Fibroblast of lung (primary cell): ENCODE measurements at regions not wholly inside any gene's neighbourhood (a gene's known extent, or its start where the extent isn't known, plus 50 kb on each side); places are given as distances from the start of the nearest gene placed in this dataset.

ENCODE experiments used
- EZH2 ChIP-seq: IDR thresholded peaks from 2 replicates; pipeline ENCODE4 v1.5.1; 2012; ENCODE audit warnings: low read length, control low read depth, mild to moderate bottlenecking; ENCODE audit errors: missing control alignments
- TF ChIP-seq, protein P1 (sequence below), 2 donors: IDR thresholded peaks in 1 of 2; conservative IDR thresholded peaks in 1 of 2; 1 replicate in 1 of 2; 2 replicates in 1 of 2; pipeline ENCODE4 v1.5.1; 2011 to 2012; ENCODE audit warnings: low read length in 2 of 2, control low read depth in 1 of 2, inconsistent platforms in 1 of 2, low read depth in 1 of 2, mild to moderate bottlenecking in 1 of 2

DNA sequence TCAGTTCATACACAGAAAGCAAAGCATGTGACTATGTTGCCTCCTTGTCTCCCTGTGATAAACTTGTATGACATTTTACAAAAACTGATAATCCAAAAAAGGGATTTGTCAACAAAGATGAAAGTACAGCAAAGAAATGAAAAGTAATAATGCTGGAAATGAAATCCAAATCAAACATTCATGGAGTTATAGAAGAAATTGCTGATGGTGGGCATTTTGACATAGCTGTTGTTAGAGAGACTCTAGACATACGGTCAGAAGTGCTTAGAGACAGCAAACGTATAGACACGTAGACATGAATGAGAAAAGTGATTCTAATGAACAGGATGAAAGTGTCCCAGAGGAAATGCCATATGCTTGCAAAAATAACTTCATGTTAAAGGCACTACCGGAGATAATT is 186.9 kb upstream of the RGMB start:
- no peak for TF ChIP-seq EZH2
- TF ChIP-seq, protein P1, sequence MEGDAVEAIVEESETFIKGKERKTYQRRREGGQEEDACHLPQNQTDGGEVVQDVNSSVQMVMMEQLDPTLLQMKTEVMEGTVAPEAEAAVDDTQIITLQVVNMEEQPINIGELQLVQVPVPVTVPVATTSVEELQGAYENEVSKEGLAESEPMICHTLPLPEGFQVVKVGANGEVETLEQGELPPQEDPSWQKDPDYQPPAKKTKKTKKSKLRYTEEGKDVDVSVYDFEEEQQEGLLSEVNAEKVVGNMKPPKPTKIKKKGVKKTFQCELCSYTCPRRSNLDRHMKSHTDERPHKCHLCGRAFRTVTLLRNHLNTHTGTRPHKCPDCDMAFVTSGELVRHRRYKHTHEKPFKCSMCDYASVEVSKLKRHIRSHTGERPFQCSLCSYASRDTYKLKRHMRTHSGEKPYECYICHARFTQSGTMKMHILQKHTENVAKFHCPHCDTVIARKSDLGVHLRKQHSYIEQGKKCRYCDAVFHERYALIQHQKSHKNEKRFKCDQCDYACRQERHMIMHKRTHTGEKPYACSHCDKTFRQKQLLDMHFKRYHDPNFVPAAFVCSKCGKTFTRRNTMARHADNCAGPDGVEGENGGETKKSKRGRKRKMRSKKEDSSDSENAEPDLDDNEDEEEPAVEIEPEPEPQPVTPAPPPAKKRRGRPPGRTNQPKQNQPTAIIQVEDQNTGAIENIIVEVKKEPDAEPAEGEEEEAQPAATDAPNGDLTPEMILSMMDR (conservative IDR thresholded peaks at IDR 0.05 in 1 of 2, IDR thresholded peaks at IDR 0.05 in 1 of 2; ENCODE audit: low read depth in 1 of 2, low read length in 2 of 2), result no peak
